NT2/D1 (cell line): ENCODE measurements at regions not wholly inside any gene's neighbourhood (a gene's known extent, or its start where the extent isn't known, plus 50 kb on each side); places are given as distances from the start of the nearest gene placed in this dataset.

ENCODE experiments used
- DNase-seq: peaks from one replicate; pipeline ENCODE4 v3.0.0-alpha.2; 2011; ENCODE audit warnings: low read depth, low spot score
- H3K27me3 ChIP-seq: 2 replicates; pipeline ENCODE4 v1.6.0; 2011; ENCODE audit warnings: mild to moderate bottlenecking; ENCODE audit not compliant: insufficient read length, insufficient read depth
- H3K36me3 ChIP-seq: 2 replicates; pipeline ENCODE4 v1.6.1; 2011; ENCODE audit warnings: mild to moderate bottlenecking, low read length, mixed read lengths; ENCODE audit not compliant: insufficient read depth, insufficient read length
- H3K4me1 ChIP-seq: 2 replicates; pipeline ENCODE4 v1.5.1; 2011; ENCODE audit not compliant: insufficient read depth, insufficient read length
- H3K4me3 ChIP-seq: 2 replicates; pipeline ENCODE4 v1.5.1; 2011; ENCODE audit warnings: low read depth; ENCODE audit not compliant: insufficient read length
- H3K9ac ChIP-seq: 2 replicates; pipeline ENCODE4 v1.6.0; 2011; ENCODE audit warnings: low read depth; ENCODE audit not compliant: insufficient read length
- H3K9me3 ChIP-seq: 2 replicates; pipeline ENCODE4 v1.5.1; 2011; ENCODE audit warnings: mild to moderate bottlenecking, low read length; ENCODE audit not compliant: insufficient read depth
- SUZ12 ChIP-seq: IDR thresholded peaks from 2 replicates; pipeline ENCODE4 v1.6.1; 2011; ENCODE audit not compliant: insufficient read length, insufficient read depth; ENCODE audit errors: extremely low read depth
- YY1 ChIP-seq: IDR thresholded peaks from 2 replicates; pipeline ENCODE4 v1.6.1; 2011; ENCODE audit not compliant: insufficient read length, insufficient read depth
- ZNF274 ChIP-seq: IDR thresholded peaks from 2 replicates; pipeline ENCODE4 v1.6.1; 2011; ENCODE audit warnings: mild to moderate bottlenecking, low read depth, low read length

DNA sequence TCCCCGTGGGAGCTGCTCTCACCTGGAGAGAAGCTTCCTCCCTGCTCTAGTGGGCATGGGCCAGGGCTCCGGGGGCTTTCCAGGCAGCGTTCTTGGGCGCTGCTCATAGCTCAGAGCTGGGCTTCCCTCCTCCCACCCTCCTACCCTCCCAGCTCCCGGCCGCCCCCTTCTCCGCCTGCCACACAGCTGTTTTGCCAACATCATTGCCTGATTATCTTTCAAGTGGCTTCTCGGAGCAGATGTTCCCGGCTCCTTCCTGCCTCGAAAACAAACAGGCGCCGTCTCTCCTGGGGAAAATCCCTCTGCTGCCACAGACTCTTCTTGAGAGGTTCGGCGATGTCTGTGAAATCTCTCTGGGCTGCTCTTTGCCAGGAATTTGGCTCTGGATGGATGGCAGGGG, 195.6 kb downstream of the RPLP1 start:
- peak overlapping the region; percentile 29 for H3K9ac ChIP-seq
- no peak overlapping the region for H3K4me3 ChIP-seq
- no peak for DNase-seq
- no peaks in the 10 kb centered on the region for H3K9me3 ChIP-seq
- TF ChIP-seq ZNF274 (no peak), YY1 (no peak), SUZ12 (no peak)
- peaks cover 3% of the 10 kb centered on the region for H3K4me1 ChIP-seq
- no peaks in the 10 kb centered on the region for H3K36me3 ChIP-seq
- no peaks in the 10 kb centered on the region for H3K27me3 ChIP-seq

DNA sequence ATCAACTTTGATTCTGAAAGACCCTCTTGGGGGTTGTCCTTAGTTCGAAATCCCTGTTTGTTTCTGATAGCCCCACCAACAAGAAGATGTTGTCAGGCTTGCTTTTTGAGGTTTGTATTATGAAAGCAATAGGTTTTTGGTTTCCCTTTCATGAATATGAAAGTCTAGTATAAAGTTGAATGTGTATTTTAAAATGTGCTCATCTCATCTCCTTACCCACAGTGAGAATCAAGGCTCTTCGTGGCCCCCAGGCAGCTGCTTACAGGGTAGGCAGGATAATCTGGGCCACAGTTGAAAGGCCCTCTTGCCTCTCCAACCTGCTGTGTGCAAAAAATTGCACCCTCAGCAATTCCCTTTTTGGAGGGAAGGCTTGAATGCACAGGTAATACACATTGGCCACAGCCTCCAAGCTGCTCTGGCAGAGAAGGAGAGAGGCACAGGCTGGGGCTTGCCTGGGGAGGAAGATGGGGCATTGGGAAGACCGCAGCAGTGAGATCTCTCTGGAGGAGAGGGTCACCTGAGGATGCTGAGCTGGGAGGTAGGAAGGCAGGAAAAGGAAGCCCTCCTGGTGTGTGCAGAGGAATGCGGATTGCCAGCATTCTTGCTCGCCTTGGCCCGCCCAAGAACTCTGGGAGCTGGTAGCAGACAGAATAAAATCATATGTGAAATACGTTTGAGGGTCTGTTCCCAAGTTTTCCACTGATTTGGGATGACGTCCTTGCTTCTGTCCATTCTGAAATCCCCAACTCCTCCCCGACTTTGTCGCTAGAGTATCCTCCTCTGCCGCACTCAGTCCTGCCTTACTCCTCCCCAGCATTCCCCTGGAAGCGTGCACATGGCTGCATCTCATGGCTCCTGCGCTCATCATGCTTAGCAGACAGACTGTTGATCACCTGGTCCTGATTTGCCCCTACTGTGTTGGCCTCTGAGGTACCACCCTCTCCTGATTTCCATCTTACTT, 196.4 kb downstream of the RPLP1 start:
- H3K36me3 ChIP-seq = no peaks in the 10 kb centered on the region
- H3K4me1 ChIP-seq = peaks cover 3% of the 10 kb centered on the region
- DNase-seq = peak; percentile 32
- H3K9me3 ChIP-seq = no peaks in the 10 kb centered on the region
- H3K4me3 ChIP-seq = no peak overlapping the region
- TF ChIP-seq ZNF274 = no peak
- TF ChIP-seq SUZ12 = no peak
- no peak for TF ChIP-seq YY1
- no peak overlapping the region for H3K9ac ChIP-seq
- no peaks in the 10 kb centered on the region for H3K27me3 ChIP-seq

DNA sequence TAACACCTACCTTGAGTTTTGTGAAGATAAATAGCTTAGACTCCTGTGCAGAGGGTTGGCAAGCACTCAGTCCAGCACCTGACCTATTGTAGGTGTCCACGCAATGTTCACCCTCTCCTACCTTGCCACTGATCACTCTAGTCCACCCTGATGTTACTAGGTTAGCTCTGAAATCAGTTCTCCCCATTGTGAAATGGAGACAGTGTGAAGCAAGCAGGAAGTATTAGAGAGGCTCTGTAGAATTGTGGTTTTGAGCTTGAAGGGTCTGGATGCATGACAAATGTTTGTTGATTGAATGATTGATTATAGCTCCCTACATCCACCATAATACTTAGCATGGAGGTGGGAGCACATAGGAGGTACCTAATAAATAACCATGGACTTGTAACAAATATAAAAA, 199.7 kb downstream of the RPLP1 start:
- H3K4me1 ChIP-seq = peaks cover 3% of the 10 kb centered on the region
- TF ChIP-seq ZNF274 (no peak), YY1 (no peak), SUZ12 (no peak)
- H3K36me3 ChIP-seq = no peaks in the 10 kb centered on the region
- H3K9me3 ChIP-seq = no peaks in the 10 kb centered on the region
- no peak for DNase-seq
- no peaks in the 10 kb centered on the region for H3K27me3 ChIP-seq
- no peak overlapping the region for H3K4me3 ChIP-seq
- no peak overlapping the region for H3K9ac ChIP-seq

DNA sequence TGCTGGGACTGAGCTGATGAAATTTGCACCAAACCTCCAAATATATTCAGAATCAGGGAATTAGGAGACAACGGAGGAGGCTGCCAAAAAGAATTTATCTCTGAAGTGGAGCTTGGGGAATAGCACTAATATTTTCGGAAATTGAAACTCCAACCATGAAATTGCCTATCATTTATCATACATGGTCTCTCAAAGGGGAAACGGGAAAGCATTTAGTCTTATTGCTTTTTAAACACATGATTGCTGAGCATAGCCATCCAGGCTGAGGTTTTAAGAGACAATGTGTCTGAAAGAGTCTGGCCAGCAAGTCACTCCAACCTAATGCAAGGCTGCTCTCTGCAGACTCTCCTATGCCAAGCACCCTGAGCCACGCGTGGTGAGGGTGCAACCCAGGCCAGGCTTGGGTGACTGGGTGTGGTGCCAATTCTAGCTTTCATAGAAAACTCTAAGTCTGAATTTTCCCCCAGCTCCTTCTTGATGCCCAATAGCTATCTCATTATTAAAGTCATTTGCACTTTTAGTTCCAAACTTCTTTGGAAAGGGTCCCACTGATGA, 200.2 kb downstream of the RPLP1 start:
- no peak for DNase-seq
- H3K27me3 ChIP-seq = no peaks in the 10 kb centered on the region
- H3K9ac ChIP-seq = no peak overlapping the region
- H3K36me3 ChIP-seq = no peaks in the 10 kb centered on the region
- peaks cover 3% of the 10 kb centered on the region for H3K4me1 ChIP-seq
- TF ChIP-seq ZNF274 (no peak), SUZ12 (no peak), YY1 (no peak)
- H3K9me3 ChIP-seq = no peaks in the 10 kb centered on the region
- H3K4me3 ChIP-seq = no peak overlapping the region

DNA sequence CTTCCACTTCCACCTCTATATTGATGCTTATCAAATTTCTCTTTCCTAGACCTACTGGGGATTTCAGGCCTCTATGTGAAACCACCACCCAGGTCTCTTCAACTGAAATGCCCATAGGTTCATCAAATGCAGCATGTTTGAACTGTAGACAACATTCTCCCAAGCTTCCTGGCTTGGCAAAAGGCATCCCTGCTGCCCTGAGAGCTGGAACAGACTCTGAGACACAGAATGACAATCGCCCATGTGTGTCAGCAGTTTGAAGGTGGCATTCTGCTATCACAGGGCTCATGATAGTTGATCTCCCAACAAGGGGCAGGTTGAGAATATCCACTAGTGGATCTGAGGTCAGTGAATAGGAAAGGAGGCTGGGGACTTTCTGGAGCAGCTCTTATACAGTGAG, 200.7 kb downstream of the RPLP1 start:
- DNase-seq = no peak
- Histone ChIP-seq H3K9ac (no peak overlapping the region), H3K4me3 (no peak overlapping the region), H3K36me3 (no peaks in the 10 kb centered on the region), H3K4me1 (peaks cover 3% of the 10 kb centered on the region), H3K9me3 (no peaks in the 10 kb centered on the region), H3K27me3 (no peaks in the 10 kb centered on the region)
- TF ChIP-seq SUZ12 = no peak
- TF ChIP-seq ZNF274 = no peak
- no peak for TF ChIP-seq YY1

DNA sequence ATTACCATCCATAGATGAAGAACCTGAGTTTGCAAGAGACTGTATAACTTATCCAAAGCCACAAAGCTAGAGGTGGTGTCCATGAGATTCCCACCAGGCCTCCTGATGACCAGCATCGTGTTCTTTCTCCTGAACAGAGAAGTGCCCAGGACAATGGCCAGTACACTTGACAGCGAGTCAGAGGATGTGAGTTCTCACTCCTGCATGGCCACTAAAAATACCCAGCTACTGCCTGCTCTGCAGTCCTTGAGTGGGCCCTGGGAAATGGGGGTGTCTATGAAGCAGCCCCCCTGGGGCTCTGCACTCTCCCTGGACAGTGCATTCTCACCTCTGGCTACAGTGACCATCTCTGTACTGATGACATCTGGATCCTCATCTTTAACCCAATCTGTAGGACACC, 201.2 kb downstream of the RPLP1 start:
- no peaks in the 10 kb centered on the region for H3K9me3 ChIP-seq
- no peak for DNase-seq
- H3K27me3 ChIP-seq = no peaks in the 10 kb centered on the region
- TF ChIP-seq SUZ12 = no peak
- TF ChIP-seq ZNF274 = 0 out of 2 replicates have a peak, but pooled peaks have one; percentile 33
- H3K9ac ChIP-seq = no peak overlapping the region
- no peak overlapping the region for H3K4me3 ChIP-seq
- H3K4me1 ChIP-seq = peaks cover 3% of the 10 kb centered on the region
- H3K36me3 ChIP-seq = no peaks in the 10 kb centered on the region

DNA sequence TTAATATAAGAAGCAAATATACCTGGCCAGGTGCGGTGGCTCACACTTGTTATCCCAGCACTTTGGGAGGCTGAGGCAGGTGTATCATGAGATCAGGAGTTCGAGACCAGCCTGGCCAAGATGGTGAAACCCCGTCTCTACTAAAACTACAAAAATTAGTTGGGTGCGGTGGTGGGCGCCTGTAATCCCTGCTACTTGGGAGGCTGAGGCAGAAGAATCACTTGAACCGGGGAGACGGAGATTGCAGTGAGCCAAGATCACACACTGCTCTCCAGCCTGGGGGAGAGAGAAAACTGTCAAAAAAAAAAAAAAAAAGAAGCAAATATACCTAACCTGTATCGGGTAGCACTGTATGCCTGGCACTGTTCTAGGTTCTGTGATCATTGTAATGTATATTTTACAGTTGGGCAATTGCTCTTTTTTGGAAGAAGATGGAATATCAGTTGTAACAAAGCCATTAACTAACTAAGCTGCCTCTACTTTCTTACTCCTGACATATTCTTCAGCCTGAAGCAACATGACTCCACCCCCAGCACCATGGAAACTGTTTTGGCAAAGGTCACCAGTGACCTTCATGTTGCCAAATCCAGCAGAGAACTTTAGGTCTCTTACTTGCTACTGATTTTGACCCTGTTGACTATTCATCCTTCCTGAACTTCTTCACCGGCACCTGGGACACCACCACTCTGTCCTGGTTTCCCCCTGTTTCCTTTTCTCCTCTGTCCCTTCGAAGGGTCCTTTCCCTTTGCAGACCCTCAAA, 203.8 kb downstream of the RPLP1 start:
- no peaks in the 10 kb centered on the region for H3K9me3 ChIP-seq
- no peak for DNase-seq
- H3K4me1 ChIP-seq = peaks cover 3% of the 10 kb centered on the region
- no peaks in the 10 kb centered on the region for H3K36me3 ChIP-seq
- TF ChIP-seq ZNF274 (no peak), YY1 (no peak), SUZ12 (no peak)
- H3K9ac ChIP-seq = no peak overlapping the region
- no peak overlapping the region for H3K4me3 ChIP-seq
- H3K27me3 ChIP-seq = no peaks in the 10 kb centered on the region
